Neural crest cell (in vitro differentiated cells): ENCODE measurements at regions not wholly inside any gene's neighbourhood (a gene's known extent, or its start where the extent isn't known, plus 50 kb on each side); places are given as distances from the start of the nearest gene placed in this dataset.
"Not testable (repeated sequence)": the region's sequence is repeated elsewhere in the genome, so short reads cannot be mapped to it uniquely, and the experiment has no call there.

Experiments
- DNase-seq: peaks from one replicate; pipeline ENCODE4 v3.0.0; 2021; ENCODE audit warnings: low read depth, mixed read lengths, low spot score
- H3K27ac Mint-ChIP-seq: one replicate; pipeline ENCODE4 v1.8.0; 2021; ENCODE audit warnings: mild to moderate bottlenecking, mixed read lengths; ENCODE audit not compliant: unreplicated experiment
- H3K27me3 Mint-ChIP-seq: 2 replicates; pipeline ENCODE4 v1.8.0; 2021; ENCODE audit warnings: low read depth, mild to moderate bottlenecking, mixed read lengths
- H3K36me3 Mint-ChIP-seq: 2 replicates; pipeline ENCODE4 v1.8.0; 2021; ENCODE audit warnings: low read depth, mild to moderate bottlenecking, mixed read lengths
- H3K4me1 Mint-ChIP-seq: 2 replicates; pipeline ENCODE4 v1.8.0; 2021; ENCODE audit warnings: mixed read lengths
- H3K4me3 Mint-ChIP-seq: one replicate; pipeline ENCODE4 v1.8.0; 2021; ENCODE audit warnings: mild to moderate bottlenecking, mixed read lengths
- H3K9me3 Mint-ChIP-seq: 2 replicates; pipeline ENCODE4 v1.8.0; 2021; ENCODE audit warnings: mixed read lengths
- CTCF ChIP-seq: fragments of 200-600 bp; sonication (generic); conservative IDR thresholded peaks from 2 replicates; pipeline ENCODE4 v1.5.0; 2021; ENCODE audit warnings: antibody characterized with exemption, mild to moderate bottlenecking

- Mint-ChIP-seq H3K4me1 (no peaks in the 10 kb centered on the region), H3K36me3 (no peaks in the 10 kb centered on the region), H3K4me3 (no peak overlapping the region), H3K27ac (no peak overlapping the region), H3K27me3 (no peaks in the 10 kb centered on the region), H3K9me3 (no peaks in the 10 kb centered on the region)
- no peak for TF ChIP-seq CTCF
- no peak for DNase-seq
Measured at GRCh38 chr4:112748352-112748878, 111.5 kb downstream of the LARP7 start.

GRCh38 chr4:112750749-112751148, 113.8 kb downstream of the LARP7 start:
- not testable (repeated sequence) for H3K9me3 Mint-ChIP-seq, H3K27me3 Mint-ChIP-seq, H3K27ac Mint-ChIP-seq, H3K4me1 Mint-ChIP-seq, H3K4me3 Mint-ChIP-seq, DNase-seq, H3K36me3 Mint-ChIP-seq

- Mint-ChIP-seq H3K4me1 (no peaks in the 10 kb centered on the region), H3K27me3 (no peaks in the 10 kb centered on the region), H3K4me3 (no peak overlapping the region), H3K9me3 (no peaks in the 10 kb centered on the region), H3K27ac (no peak overlapping the region), H3K36me3 (no peaks in the 10 kb centered on the region)
- TF ChIP-seq CTCF = no peak
- DNase-seq = no peak
Measured at GRCh38 chr4:112751447-112751846, 114.5 kb downstream of the LARP7 start.

GRCh38 chr4:112752061-112752460, 115.1 kb downstream of the LARP7 start:
- peak overlapping the region; percentile 50 for H3K27ac Mint-ChIP-seq
- DNase-seq = no peak
- no peak for TF ChIP-seq CTCF
- no peak overlapping the region for H3K4me3 Mint-ChIP-seq
- no peaks in the 10 kb centered on the region for H3K9me3 Mint-ChIP-seq
- no peaks in the 10 kb centered on the region for H3K4me1 Mint-ChIP-seq
- no peaks in the 10 kb centered on the region for H3K27me3 Mint-ChIP-seq
- H3K36me3 Mint-ChIP-seq = no peaks in the 10 kb centered on the region

- no peak for DNase-seq
- Mint-ChIP-seq H3K4me1 (no peaks in the 10 kb centered on the region), H3K27me3 (no peaks in the 10 kb centered on the region), H3K4me3 (no peak overlapping the region), H3K9me3 (no peaks in the 10 kb centered on the region), H3K36me3 (no peaks in the 10 kb centered on the region), H3K27ac (peak overlapping the region; percentile 57)
- no peak for TF ChIP-seq CTCF
Measured at GRCh38 chr4:112752510-112752909, 115.6 kb downstream of the LARP7 start.

- Mint-ChIP-seq H3K9me3 (no peaks in the 10 kb centered on the region), H3K27ac (no peak overlapping the region), H3K36me3 (no peaks in the 10 kb centered on the region), H3K4me3 (no peak overlapping the region), H3K4me1 (no peaks in the 10 kb centered on the region), H3K27me3 (no peaks in the 10 kb centered on the region)
- DNase-seq = no peak
- TF ChIP-seq CTCF = no peak
Measured at GRCh38 chr4:112753333-112753732, 116.4 kb downstream of the LARP7 start.
